ENCODE measurements at regions not wholly inside any gene's neighbourhood (a gene's known extent, or its start where the extent isn't known, plus 50 kb on each side); places are given as distances from the start of the nearest gene placed in this dataset.

- Histone ChIP-seq H3K36me3 (ENCODE audit: insufficient read depth, low read length, poor library complexity, severe bottlenecking) (no peaks in the 10 kb centered on the region), H3K4me3 (ENCODE audit: low read depth, low read length, poor library complexity, severe bottlenecking) (no peak overlapping the region), H3K27me3 (replicated peaks; ENCODE audit: insufficient read depth, low read depth, low read length, poor library complexity) (peaks cover 36% of the 10 kb centered on the region), H3K9me3 (ENCODE audit: low read depth, low read length, poor library complexity, severe bottlenecking) (no peaks in the 10 kb centered on the region), H3K4me1 (ENCODE audit: insufficient read depth, low read length, poor library complexity, severe bottlenecking) (no peaks in the 10 kb centered on the region), H3K27ac (ENCODE audit: low read depth, low read length, poor library complexity, severe bottlenecking) (no peak overlapping the region)
- DNase-seq (ENCODE audit: low spot score): no peak
- BruUV-seq (replicated peaks): no TSS peak
- POLR2A ChIA-PET (ENCODE audit: low non-redundant PET): no interaction called here
- intact Hi-C loops (cut with micrococcal nuclease; ENCODE audit: unreplicated experiment): no loop called here
- no peak for TF ChIP-seq EZH2 (IDR thresholded peaks at IDR 0.05; ENCODE audit: borderline replicate concordance, low read depth, low read length, poor library complexity, severe bottlenecking)
- TF ChIP-seq CTCF (conservative IDR thresholded peaks at IDR 0.05; ENCODE audit: low read depth, low read length): no peak
- CTCF ChIA-PET: no interaction called here
These were observed 356.0 kb upstream of the NPVF start for GRCh38 chr7:25584112-25584938.

DNA sequence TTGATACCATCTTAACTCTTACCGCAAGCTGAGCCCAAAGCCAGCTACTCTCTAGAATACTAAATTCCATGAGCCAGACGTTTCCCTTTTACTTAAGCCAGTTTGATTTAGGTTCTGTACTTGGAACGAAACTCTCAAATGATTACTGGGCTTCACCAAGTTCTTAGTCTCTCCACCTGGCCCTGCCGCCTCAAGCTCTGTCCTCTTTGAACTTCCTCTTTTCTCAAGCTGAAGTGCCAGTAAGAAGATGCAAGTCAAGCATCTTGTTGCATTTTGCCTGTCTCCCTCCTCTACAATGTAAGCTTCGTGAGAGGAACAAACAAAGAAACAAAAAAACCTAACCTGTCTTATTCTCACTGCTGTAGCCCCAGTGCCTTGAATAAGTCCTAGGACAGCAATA lies 358.2 kb upstream of the NPVF start:
- ChIA-PET POLR2A (ENCODE audit: low non-redundant PET) (no interaction called here), CTCF (interaction anchor here (0.6 kb wide), 1 partner anchor 21 kb away, joined by 3 read pairs; no protein-coding TSS in a partner anchor)
- DNase-seq (ENCODE audit: low spot score): no peak
- peaks cover 37% of the 10 kb centered on the region for H3K27me3 ChIP-seq (replicated peaks; ENCODE audit: insufficient read depth, low read depth, low read length, poor library complexity)
- H3K27ac ChIP-seq (ENCODE audit: low read depth, low read length, poor library complexity, severe bottlenecking): no peak overlapping the region
- no peaks in the 10 kb centered on the region for H3K4me1 ChIP-seq (ENCODE audit: insufficient read depth, low read length, poor library complexity, severe bottlenecking)
- BruUV-seq (replicated peaks): no TSS peak
- no peak overlapping the region for H3K4me3 ChIP-seq (ENCODE audit: low read depth, low read length, poor library complexity, severe bottlenecking)
- H3K9me3 ChIP-seq (ENCODE audit: low read depth, low read length, poor library complexity, severe bottlenecking): no peaks in the 10 kb centered on the region
- intact Hi-C loops (cut with micrococcal nuclease; ENCODE audit: unreplicated experiment): no loop called here
- no peak for TF ChIP-seq EZH2 (IDR thresholded peaks at IDR 0.05; ENCODE audit: borderline replicate concordance, low read depth, low read length, poor library complexity, severe bottlenecking)
- no peak for TF ChIP-seq CTCF (conservative IDR thresholded peaks at IDR 0.05; ENCODE audit: low read depth, low read length)
- H3K36me3 ChIP-seq (ENCODE audit: insufficient read depth, low read length, poor library complexity, severe bottlenecking): no peaks in the 10 kb centered on the region

- ChIA-PET CTCF (no interaction called here), POLR2A (ENCODE audit: low non-redundant PET) (no interaction called here)
- intact Hi-C loops (cut with micrococcal nuclease; ENCODE audit: unreplicated experiment): no loop called here
- no peaks in the 10 kb centered on the region for H3K9me3 ChIP-seq (ENCODE audit: low read depth, low read length, poor library complexity, severe bottlenecking)
- H3K36me3 ChIP-seq (ENCODE audit: insufficient read depth, low read length, poor library complexity, severe bottlenecking): no peaks in the 10 kb centered on the region
- TF ChIP-seq EZH2 (IDR thresholded peaks at IDR 0.05; ENCODE audit: borderline replicate concordance, low read depth, low read length, poor library complexity, severe bottlenecking) (no peak), CTCF (conservative IDR thresholded peaks at IDR 0.05; ENCODE audit: low read depth, low read length) (no peak)
- no peak overlapping the region for H3K4me3 ChIP-seq (ENCODE audit: low read depth, low read length, poor library complexity, severe bottlenecking)
- DNase-seq (ENCODE audit: low spot score): no peak
- BruUV-seq (replicated peaks): no TSS peak
- H3K27ac ChIP-seq (ENCODE audit: low read depth, low read length, poor library complexity, severe bottlenecking): no peak overlapping the region
- H3K27me3 ChIP-seq (replicated peaks; ENCODE audit: insufficient read depth, low read depth, low read length, poor library complexity): peaks cover 31% of the 10 kb centered on the region
- H3K4me1 ChIP-seq (ENCODE audit: insufficient read depth, low read length, poor library complexity, severe bottlenecking): no peaks in the 10 kb centered on the region
These were observed 365.8 kb upstream of the NPVF start for GRCh38 chr7:25594122-25594521.
